ENCODE measurements at regions not wholly inside any gene's neighbourhood (a gene's known extent, or its start where the extent isn't known, plus 50 kb on each side); places are given as distances from the start of the nearest gene placed in this dataset.

GRCh38 chr2:18643326-18644114, 54.2 kb upstream of the NT5C1B start:
- H3K27ac Mint-ChIP-seq, result no peak overlapping the region
- intact Hi-C loops (cut with DNase I, micrococcal nuclease), result no loop called here
- no peak overlapping the region for H3K4me3 Mint-ChIP-seq
- no peak overlapping the region for H3K4me3 ChIP-seq (ENCODE audit: low read length)
- no peak for ATAC-seq (ENCODE audit: poor library complexity)
- no peaks in the 10 kb centered on the region for H3K36me3 ChIP-seq (ENCODE audit: insufficient read depth, low read length)
- no peaks in the 10 kb centered on the region for H3K27me3 ChIP-seq (ENCODE audit: control insufficient read depth in 1 of 2, insufficient read depth in 2 of 2, low read length in 2 of 2)
- H3K4me1 Mint-ChIP-seq (ENCODE audit: low read depth), result no peaks in the 10 kb centered on the region
- no peak overlapping the region for H3K27ac ChIP-seq (ENCODE audit: low read depth in 1 of 2, low read length in 2 of 2)
- no peaks in the 10 kb centered on the region for H3K4me1 ChIP-seq (ENCODE audit: insufficient read depth, low read length)
- H3K27me3 Mint-ChIP-seq, result no peaks in the 10 kb centered on the region
- peaks cover 68% of the 10 kb centered on the region for H3K36me3 Mint-ChIP-seq (ENCODE audit: low read depth)
- no peak for TF ChIP-seq CTCF (IDR thresholded peaks at IDR 0.05)
- no peak for DNase-seq
- peaks cover 0 to 8% of the 10 kb centered on the region in 2 experiments for H3K9me3 ChIP-seq (ENCODE audit: control insufficient read depth in 1 of 2, insufficient read depth in 1 of 2, low read length in 2 of 2)
- H3K9me3 Mint-ChIP-seq, result peaks cover under 1% of the 10 kb centered on the region
- POLR2A ChIA-PET, result no interaction called here
- CTCF ChIA-PET, result no interaction called here

GRCh38 chr2:18641823-18642222, 52.5 kb upstream of the NT5C1B start:
- no peaks in the 10 kb centered on the region for H3K27me3 ChIP-seq (ENCODE audit: control insufficient read depth in 1 of 2, insufficient read depth in 2 of 2, low read length in 2 of 2)
- Mint-ChIP-seq H3K27me3 (no peaks in the 10 kb centered on the region), H3K36me3 (ENCODE audit: low read depth) (peaks cover 73% of the 10 kb centered on the region), H3K4me1 (ENCODE audit: low read depth) (no peaks in the 10 kb centered on the region), H3K4me3 (no peak overlapping the region), H3K9me3 (peaks cover 9% of the 10 kb centered on the region), H3K27ac (no peak overlapping the region)
- H3K4me1 ChIP-seq (ENCODE audit: insufficient read depth, low read length), result no peaks in the 10 kb centered on the region
- peaks cover 4 to 8% of the 10 kb centered on the region in 2 experiments for H3K9me3 ChIP-seq (ENCODE audit: control insufficient read depth in 1 of 2, insufficient read depth in 1 of 2, low read length in 2 of 2)
- CTCF ChIA-PET, result no interaction called here
- no peak for DNase-seq
- TF ChIP-seq CTCF (IDR thresholded peaks at IDR 0.05), result no peak
- POLR2A ChIA-PET, result no interaction called here
- no peaks in the 10 kb centered on the region for H3K36me3 ChIP-seq (ENCODE audit: insufficient read depth, low read length)
- intact Hi-C loops (cut with DNase I, micrococcal nuclease), result no loop called here
- no peak overlapping the region for H3K4me3 ChIP-seq (ENCODE audit: low read length)
- H3K27ac ChIP-seq (ENCODE audit: low read depth in 1 of 2, low read length in 2 of 2), result no peak overlapping the region
- ATAC-seq (ENCODE audit: poor library complexity), result no peak

- ATAC-seq (ENCODE audit: poor library complexity) (no peak), DNase-seq (no peak)
- intact Hi-C loops (cut with DNase I, micrococcal nuclease), result no loop called here
- no peak overlapping the region for H3K4me3 Mint-ChIP-seq
- H3K27me3 ChIP-seq (ENCODE audit: control insufficient read depth in 1 of 2, insufficient read depth in 2 of 2, low read length in 2 of 2), result no peaks in the 10 kb centered on the region
- H3K36me3 Mint-ChIP-seq (ENCODE audit: low read depth), result peaks cover 77% of the 10 kb centered on the region
- H3K9me3 Mint-ChIP-seq, result peaks cover 23% of the 10 kb centered on the region
- H3K9me3 ChIP-seq (ENCODE audit: control insufficient read depth in 1 of 2, insufficient read depth in 1 of 2, low read length in 2 of 2), result peaks cover 8 to 17% of the 10 kb centered on the region in 2 experiments
- no peak overlapping the region for H3K27ac Mint-ChIP-seq
- no peaks in the 10 kb centered on the region for H3K4me1 Mint-ChIP-seq (ENCODE audit: low read depth)
- no peak overlapping the region for H3K27ac ChIP-seq (ENCODE audit: low read depth in 1 of 2, low read length in 2 of 2)
- ChIA-PET CTCF (interaction anchor here (1.2 kb wide), 1 partner anchor 396 kb away, joined by 3 read pairs; no protein-coding TSS in a partner anchor), POLR2A (no interaction called here)
- H3K4me3 ChIP-seq (ENCODE audit: low read length), result no peak overlapping the region
- no peak for TF ChIP-seq CTCF (IDR thresholded peaks at IDR 0.05)
- H3K4me1 ChIP-seq (ENCODE audit: insufficient read depth, low read length), result no peaks in the 10 kb centered on the region
- H3K27me3 Mint-ChIP-seq, result no peaks in the 10 kb centered on the region
- H3K36me3 ChIP-seq (ENCODE audit: insufficient read depth, low read length), result no peaks in the 10 kb centered on the region
These were observed 50.5 kb upstream of the NT5C1B start for GRCh38 chr2:18639756-18640453.
